K562 (cell line): ENCODE measurements at regions not wholly inside any gene's neighbourhood (a gene's known extent, or its start where the extent isn't known, plus 50 kb on each side); places are given as distances from the start of the nearest gene placed in this dataset.

Experiments used
- CTCF ChIP-seq, 3 experiments: IDR thresholded peaks in 2 of 3; conservative IDR thresholded peaks in 1 of 3; 2 replicates each; pipeline ENCODE4 v1.5.1; 2011 to 2012; ENCODE audit warnings: low read length in 3 of 3, mild to moderate bottlenecking in 3 of 3, control low read depth in 2 of 3, improper control_type of control experiment in 1 of 3, inconsistent platforms in 1 of 3, low read depth in 1 of 3, mixed read lengths in 1 of 3, moderate library complexity in 1 of 3; ENCODE audit not compliant: insufficient read depth in 2 of 3
- FOS ChIP-seq: IDR thresholded peaks from 3 replicates; pipeline ENCODE4 v1.6.1; 2011; ENCODE audit not compliant: insufficient read length; ENCODE audit errors: extremely low read depth
- MYC ChIP-seq, 2 experiments: fragments of 250-450 bp in 1 of 2; sonication (Bioruptor Pico) in 1 of 2; IDR thresholded peaks; 2 replicates each; pipeline versions ENCODE4 v1.5.1 to v1.6.1; 2012 to 2021; ENCODE audit warnings: low read depth in 2 of 2, borderline replicate concordance in 1 of 2, improper control_type of control experiment in 1 of 2, low read length in 1 of 2, mild to moderate bottlenecking in 1 of 2, moderate library complexity in 1 of 2
- NRF1 ChIP-seq, 2 experiments: fragments of 450-650 bp; IDR thresholded peaks in 1 of 2; conservative IDR thresholded peaks in 1 of 2; 2 replicates each; pipeline ENCODE4 v1.6.1; 2014; ENCODE audit warnings: mild to moderate bottlenecking in 2 of 2
- REST ChIP-seq, 2 experiments: fragments of 450-650 bp; formaldehyde crosslinking in 1 of 2; IDR thresholded peaks; 2 replicates each; pipeline versions ENCODE4 v1.4.0 to v1.6.1; 2014 to 2020; ENCODE audit warnings: mild to moderate bottlenecking in 2 of 2, borderline replicate concordance in 1 of 2, low read depth in 1 of 2
- RHOXF2B ChIP-seq: fragments of 250-450 bp; sonication (Bioruptor Pico); conservative IDR thresholded peaks from 2 replicates; pipeline ENCODE4 v1.5.1; 2021
- USF2 ChIP-seq: sonication (generic); formaldehyde crosslinking; IDR thresholded peaks from 2 replicates; pipeline ENCODE4 v1.5.0; 2020; ENCODE audit warnings: missing genetic modification reagents
- VEZF1 ChIP-seq: fragments of 200-800 bp; sonication (Bioruptor generic); IDR thresholded peaks from 2 replicates; pipeline ENCODE4 v1.6.1; 2017; ENCODE audit warnings: missing genetic modification characterization, missing compliant biosample characterization
- ZNF384 ChIP-seq: IDR thresholded peaks from 2 replicates; pipeline ENCODE4 v1.6.1; 2012; ENCODE audit warnings: low read depth, low read length, improper control_type of control experiment
- ZNF407 ChIP-seq: fragments of 450-650 bp; IDR thresholded peaks from 2 replicates; pipeline ENCODE4 v1.6.1; 2016; ENCODE audit warnings: low read depth

GRCh38 chr5:67617051-67617450 is 420.5 kb upstream of the CD180 start:
- TF ChIP-seq USF2 (no peak), CTCF (IDR thresholded peaks at IDR 0.05 in 2 of 3, conservative IDR thresholded peaks at IDR 0.05 in 1 of 3; ENCODE audit: insufficient read depth in 2 of 3, low read depth in 1 of 3, low read length in 3 of 3) (no peak), RHOXF2B (CRISPR knock-in tag) (no peak), FOS (no peak), NRF1 (conservative IDR thresholded peaks at IDR 0.05 in 1 of 2, IDR thresholded peaks at IDR 0.05 in 1 of 2) (no peak), ZNF384 (no peak), REST (IDR thresholded peaks at IDR 0.05; ENCODE audit: borderline replicate concordance) (no peak), REST (CRISPR knock-in tag; IDR thresholded peaks at IDR 0.05; ENCODE audit: low read depth) (no peak), ZNF407 (no peak), VEZF1 (CRISPR knock-in tag) (no peak), MYC (IDR thresholded peaks at IDR 0.05; ENCODE audit: low read depth, low read length) (no peak), MYC (CRISPR knock-in tag; IDR thresholded peaks at IDR 0.05; ENCODE audit: borderline replicate concordance, low read depth) (no peak)
